ENCODE measurements at regions not wholly inside any gene's neighbourhood (a gene's known extent, or its start where the extent isn't known, plus 50 kb on each side); places are given as distances from the start of the nearest gene placed in this dataset.

- TF ChIP-seq FOXA1 (IDR thresholded peaks at IDR 0.05) (no peak), LEF1 (IDR thresholded peaks at IDR 0.05; ENCODE audit: borderline replicate concordance) (no peak), ARNT (IDR thresholded peaks at IDR 0.05) (no peak), ELF4 (IDR thresholded peaks at IDR 0.05) (no peak), FOXM1 (IDR thresholded peaks at IDR 0.05; ENCODE audit: borderline replicate concordance) (no peak), L3MBTL2 (conservative IDR thresholded peaks at IDR 0.05) (no peak), FOXK2 (IDR thresholded peaks at IDR 0.05) (no peak), NFRKB (IDR thresholded peaks at IDR 0.05) (no peak), HDGF (IDR thresholded peaks at IDR 0.05; ENCODE audit: borderline replicate concordance) (no peak), ZNF384 (IDR thresholded peaks at IDR 0.05) (no peak), SP1 (IDR thresholded peaks at IDR 0.05) (no peak), BHLHE40 (IDR thresholded peaks at IDR 0.05; ENCODE audit: borderline replicate concordance) (no peak), SUZ12 (IDR thresholded peaks at IDR 0.05) (no peak), TARDBP (IDR thresholded peaks at IDR 0.05) (no peak), CTBP1 (IDR thresholded peaks at IDR 0.05; ENCODE audit: borderline replicate concordance) (no peak)
- TF ChIP-seq, protein P1, sequence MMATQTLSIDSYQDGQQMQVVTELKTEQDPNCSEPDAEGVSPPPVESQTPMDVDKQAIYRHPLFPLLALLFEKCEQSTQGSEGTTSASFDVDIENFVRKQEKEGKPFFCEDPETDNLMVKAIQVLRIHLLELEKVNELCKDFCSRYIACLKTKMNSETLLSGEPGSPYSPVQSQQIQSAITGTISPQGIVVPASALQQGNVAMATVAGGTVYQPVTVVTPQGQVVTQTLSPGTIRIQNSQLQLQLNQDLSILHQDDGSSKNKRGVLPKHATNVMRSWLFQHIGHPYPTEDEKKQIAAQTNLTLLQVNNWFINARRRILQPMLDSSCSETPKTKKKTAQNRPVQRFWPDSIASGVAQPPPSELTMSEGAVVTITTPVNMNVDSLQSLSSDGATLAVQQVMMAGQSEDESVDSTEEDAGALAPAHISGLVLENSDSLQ (IDR thresholded peaks at IDR 0.05) = no peak
- ChIA-PET CTCF (no interaction called here), POLR2A (no interaction called here)
- DNase-seq (ENCODE audit: extremely low spot score) = no peak
These were observed 215.2 kb upstream of the ATP5MC3 start for GRCh38 chr2:175396696-175397095.

- CTCF ChIA-PET = no interaction called here
- POLR2A ChIA-PET = no interaction called here
- TF ChIP-seq NFRKB (IDR thresholded peaks at IDR 0.05) (no peak), TARDBP (IDR thresholded peaks at IDR 0.05) (no peak), FOXA1 (IDR thresholded peaks at IDR 0.05) (no peak), BHLHE40 (IDR thresholded peaks at IDR 0.05; ENCODE audit: borderline replicate concordance) (no peak), ELF4 (IDR thresholded peaks at IDR 0.05) (no peak)
- no peak for DNase-seq (ENCODE audit: extremely low spot score)
These were observed 212.3 kb upstream of the ATP5MC3 start for GRCh38 chr2:175393851-175394250.

DNA sequence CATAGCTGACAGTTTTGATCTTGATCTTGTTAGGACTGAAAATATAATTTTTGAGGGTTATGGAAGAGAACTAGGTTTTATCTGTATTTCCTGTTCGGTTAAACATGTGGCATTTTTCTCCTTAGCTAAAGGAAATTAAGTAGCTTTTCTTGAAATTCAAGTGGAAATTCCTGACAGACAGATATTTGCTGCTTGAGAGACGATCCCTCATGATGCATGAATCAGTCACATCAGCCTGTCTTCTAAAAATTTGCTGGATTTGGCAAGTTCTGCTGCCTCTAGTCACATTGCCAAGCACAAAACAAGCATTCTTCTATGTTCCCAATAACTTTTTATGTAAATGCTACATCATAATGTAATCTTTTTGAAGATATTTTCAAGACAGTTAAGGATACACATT is 201.8 kb upstream of the ATP5MC3 start:
- TF ChIP-seq LEF1 (IDR thresholded peaks at IDR 0.05; ENCODE audit: borderline replicate concordance) (no peak), CTBP1 (IDR thresholded peaks at IDR 0.05; ENCODE audit: borderline replicate concordance) (no peak), SUZ12 (IDR thresholded peaks at IDR 0.05) (no peak), TARDBP (IDR thresholded peaks at IDR 0.05) (no peak), ELF4 (IDR thresholded peaks at IDR 0.05) (no peak), ARNT (IDR thresholded peaks at IDR 0.05) (no peak), NFRKB (IDR thresholded peaks at IDR 0.05) (no peak)
- CTCF ChIA-PET = no interaction called here
- no peak for DNase-seq (ENCODE audit: extremely low spot score)
- POLR2A ChIA-PET = no interaction called here

DNA sequence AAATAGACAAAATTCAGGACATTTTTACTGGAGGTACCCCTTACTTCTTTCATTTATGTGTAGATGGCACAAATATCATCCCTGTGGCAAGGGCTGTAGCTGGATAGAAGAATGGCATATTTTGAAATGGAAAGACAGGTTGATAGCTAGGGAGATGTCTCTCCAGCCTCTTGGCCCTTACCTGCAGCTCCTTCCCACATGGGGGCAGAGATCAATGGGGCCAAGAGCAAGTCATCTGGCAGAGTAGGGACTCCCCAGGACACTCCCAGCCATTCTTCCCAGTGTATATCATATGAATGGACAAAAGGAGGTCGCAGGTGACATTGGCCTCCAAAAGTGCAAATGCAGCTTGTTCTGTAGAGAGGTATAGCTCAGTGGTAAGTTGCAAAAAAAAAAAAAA is 192.2 kb upstream of the ATP5MC3 start:
- ChIA-PET CTCF (no interaction called here), POLR2A (no interaction called here)
- no peak for DNase-seq (ENCODE audit: extremely low spot score)
- TF ChIP-seq HDGF (IDR thresholded peaks at IDR 0.05; ENCODE audit: borderline replicate concordance) (no peak), ZNF384 (IDR thresholded peaks at IDR 0.05) (no peak)
- TF ChIP-seq, protein P1 (IDR thresholded peaks at IDR 0.05) = no peak

DNA sequence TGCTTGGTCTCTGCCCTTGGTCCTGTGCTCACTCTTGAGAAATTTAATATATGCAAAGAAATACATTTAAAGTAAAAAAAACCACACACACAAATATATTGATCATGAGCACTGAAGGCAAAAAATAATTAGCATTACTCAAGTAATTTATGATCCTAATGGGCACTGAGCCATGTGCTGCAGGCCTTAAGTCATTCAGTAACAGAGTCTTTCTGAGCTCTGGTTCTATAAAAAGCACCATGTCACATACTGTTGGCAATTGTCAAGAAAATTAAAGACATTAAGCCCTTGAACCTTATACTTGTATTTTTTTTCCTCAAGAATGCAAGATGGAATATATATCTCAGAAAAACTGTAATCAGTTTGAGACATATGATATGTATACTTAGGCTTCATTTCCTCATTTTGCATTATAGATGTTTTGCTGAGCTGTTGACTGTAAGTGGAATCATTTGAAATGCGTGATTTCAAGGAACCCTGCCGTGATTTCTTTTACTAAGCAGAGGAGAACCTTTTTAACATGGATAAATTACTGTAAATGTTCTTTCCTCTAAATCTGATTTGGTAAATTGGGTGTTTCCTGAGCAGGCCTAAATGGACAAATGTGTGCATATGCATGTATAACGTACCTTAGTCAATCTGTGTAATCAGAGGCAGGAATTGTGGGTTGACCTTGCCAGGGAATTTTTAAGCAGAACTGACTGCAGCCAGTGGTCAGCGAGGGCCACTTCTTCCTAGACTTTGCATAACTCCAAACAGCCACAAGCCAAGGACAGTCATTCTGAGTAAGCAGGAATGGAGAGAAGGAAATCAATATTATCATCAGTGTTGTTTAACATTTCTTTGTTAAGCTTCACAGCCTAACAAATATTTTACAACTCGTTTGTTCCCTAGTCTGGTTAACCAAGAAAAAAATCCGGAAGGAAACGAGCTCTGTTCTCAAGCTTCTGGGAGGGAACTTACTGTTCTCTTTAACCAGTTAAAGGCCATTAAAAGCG is 191.5 kb upstream of the ATP5MC3 start:
- CTCF ChIA-PET = no interaction called here
- no peak for TF ChIP-seq HDGF (IDR thresholded peaks at IDR 0.05; ENCODE audit: borderline replicate concordance)
- TF ChIP-seq SUZ12 (IDR thresholded peaks at IDR 0.05) = no peak
- no peak for TF ChIP-seq ARNT (IDR thresholded peaks at IDR 0.05)
- no peak for TF ChIP-seq LEF1 (IDR thresholded peaks at IDR 0.05; ENCODE audit: borderline replicate concordance)
- TF ChIP-seq FOXK2 (IDR thresholded peaks at IDR 0.05) = no peak
- TF ChIP-seq NFRKB (IDR thresholded peaks at IDR 0.05) = no peak
- TF ChIP-seq CTBP1 (IDR thresholded peaks at IDR 0.05; ENCODE audit: borderline replicate concordance) = no peak
- TF ChIP-seq TARDBP (IDR thresholded peaks at IDR 0.05) = no peak
- TF ChIP-seq, protein P1 (IDR thresholded peaks at IDR 0.05) = no peak
- TF ChIP-seq FOXA1 (IDR thresholded peaks at IDR 0.05) = no peak
- TF ChIP-seq BHLHE40 (IDR thresholded peaks at IDR 0.05; ENCODE audit: borderline replicate concordance) = no peak
- TF ChIP-seq FOXM1 (IDR thresholded peaks at IDR 0.05; ENCODE audit: borderline replicate concordance) = no peak
- TF ChIP-seq SP1 (IDR thresholded peaks at IDR 0.05) = no peak
- TF ChIP-seq ZNF384 (IDR thresholded peaks at IDR 0.05) = no peak
- no peak for TF ChIP-seq ELF4 (IDR thresholded peaks at IDR 0.05)
- TF ChIP-seq L3MBTL2 (conservative IDR thresholded peaks at IDR 0.05) = no peak
- DNase-seq (ENCODE audit: extremely low spot score) = no peak
- POLR2A ChIA-PET = no interaction called here

DNA sequence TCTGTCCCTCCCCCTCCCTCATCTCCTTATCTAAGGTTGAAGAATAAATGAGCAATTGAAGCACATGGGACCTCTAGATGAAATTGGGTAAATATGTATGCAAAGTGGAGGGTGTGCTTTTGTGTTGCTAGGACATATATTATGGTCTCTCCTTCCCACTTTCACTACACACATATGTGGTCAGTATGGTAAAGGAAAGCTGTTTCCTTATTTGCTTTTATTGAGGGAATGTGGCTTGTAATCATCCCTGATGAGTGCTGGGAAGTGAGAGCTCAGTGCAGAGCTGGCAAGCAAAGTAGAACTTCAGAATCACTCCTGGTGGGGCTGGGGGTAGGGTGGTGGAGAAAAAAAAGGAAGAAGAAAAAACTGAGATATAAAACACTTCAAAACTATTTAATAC is 189.9 kb upstream of the ATP5MC3 start:
- no peak for TF ChIP-seq ZNF384 (IDR thresholded peaks at IDR 0.05)
- TF ChIP-seq TARDBP (IDR thresholded peaks at IDR 0.05) = no peak
- no peak for TF ChIP-seq L3MBTL2 (conservative IDR thresholded peaks at IDR 0.05)
- TF ChIP-seq LEF1 (IDR thresholded peaks at IDR 0.05; ENCODE audit: borderline replicate concordance) = no peak
- TF ChIP-seq FOXK2 (IDR thresholded peaks at IDR 0.05) = no peak
- TF ChIP-seq, protein P1 (IDR thresholded peaks at IDR 0.05) = no peak
- TF ChIP-seq HDGF (IDR thresholded peaks at IDR 0.05; ENCODE audit: borderline replicate concordance) = no peak
- TF ChIP-seq ARNT (IDR thresholded peaks at IDR 0.05) = no peak
- TF ChIP-seq FOXA1 (IDR thresholded peaks at IDR 0.05) = no peak
- TF ChIP-seq NFRKB (IDR thresholded peaks at IDR 0.05) = no peak
- no peak for TF ChIP-seq CTBP1 (IDR thresholded peaks at IDR 0.05; ENCODE audit: borderline replicate concordance)
- TF ChIP-seq ELF4 (IDR thresholded peaks at IDR 0.05) = no peak
- TF ChIP-seq BHLHE40 (IDR thresholded peaks at IDR 0.05; ENCODE audit: borderline replicate concordance) = no peak
- TF ChIP-seq FOXM1 (IDR thresholded peaks at IDR 0.05; ENCODE audit: borderline replicate concordance) = no peak
- TF ChIP-seq SP1 (IDR thresholded peaks at IDR 0.05) = no peak
- TF ChIP-seq SUZ12 (IDR thresholded peaks at IDR 0.05) = no peak
- ChIA-PET POLR2A (no interaction called here), CTCF (no interaction called here)
- no peak for DNase-seq (ENCODE audit: extremely low spot score)
